K562 (cell line): ENCODE measurements at regions not wholly inside any gene's neighbourhood (a gene's known extent, or its start where the extent isn't known, plus 50 kb on each side); places are given as distances from the start of the nearest gene placed in this dataset.

ENCODE experiments used
- ATAC-seq: fragments of 200-7000 bp; cut with Tn5 transposase; 3 replicates; pipeline ENCODE4 v1.9.1; 2020; ENCODE audit warnings: moderate library complexity
- BruUV-seq: library from RNA; stranded (reverse); fragments of 400-500 nt; replicated peaks from 2 replicates; lab custom pipeline; 2021; lab: Mats Ljungman, UMichigan
- CTCF ChIA-PET: fragments of 300-600 bp; formaldehyde crosslinking; extraction: SDS; loops from one replicate; lab custom pipeline; 2021; ENCODE audit warnings: low intra/inter-chr PET ratio; lab: Yijun Ruan, JAX
- POLR2A ChIA-PET: fragments of 300-600, 350-650 bp; sonication (Branson Sonifier 250); formaldehyde crosslinking; extraction: SDS; loops from one replicate; lab custom pipeline; 2021; ENCODE audit warnings: antibody characterized with exemption, inconsistent platforms; lab: Yijun Ruan, JAX
- DNase-seq, 4 experiments: peaks; one replicate each; pipeline versions ENCODE4 v3.0.0 to v3.0.0-alpha.2; 2011 to 2018; ENCODE audit warnings: low spot score in 3 of 4, mixed read lengths in 3 of 4; ENCODE audit errors: extremely low read depth in 1 of 4
- FAIRE-seq: peaks from 2 replicates; lab custom pipeline; 2011; peaks lifted over from hg19 to GRCh38; lab: Jason Lieb, UNC
- H2AFZ ChIP-seq: 2 replicates; pipeline ENCODE4 v1.6.0; 2011; ENCODE audit warnings: low read depth, low read length, control low read depth, inconsistent platforms
- H3K27ac ChIP-seq: fragments of 200-600 bp; 3 replicates; pipeline ENCODE4 v1.8.0; 2011; ENCODE audit warnings: low read depth, mild to moderate bottlenecking, control low read depth, inconsistent platforms, low read length, moderate library complexity, mixed read lengths; ENCODE audit errors: extremely low read depth
- H3K27me3 ChIP-seq, 2 experiments: fragments of 300-600 bp in 1 of 2; 2 replicates in 1 of 2; 3 replicates in 1 of 2; pipeline versions ENCODE4 v1.6.0 to v1.8.0; 2011; ENCODE audit warnings: inconsistent platforms in 2 of 2, low read length in 2 of 2, mild to moderate bottlenecking in 1 of 2, mixed read lengths in 1 of 2, moderate library complexity in 1 of 2; ENCODE audit not compliant: control insufficient read depth in 2 of 2, insufficient read depth in 2 of 2
- H3K36me3 ChIP-seq: fragments of 300-600 bp; 3 replicates; pipeline ENCODE4 v1.8.0; 2011; ENCODE audit warnings: mild to moderate bottlenecking, low read length, inconsistent platforms; ENCODE audit not compliant: control insufficient read depth, insufficient read depth
- H3K4me1 ChIP-seq, 2 experiments: fragments of 200-600 bp in 1 of 2; replicated peaks in 1 of 2; 2 replicates in 1 of 2; 3 replicates in 1 of 2; pipeline versions ENCODE4 v1.5.1 to v1.8.0; 2011; ENCODE audit warnings: inconsistent platforms in 2 of 2, low read length in 2 of 2, mild to moderate bottlenecking in 1 of 2, mixed read lengths in 1 of 2, moderate library complexity in 1 of 2; ENCODE audit not compliant: control insufficient read depth in 2 of 2, insufficient read depth in 2 of 2
- H3K4me2 ChIP-seq: 2 replicates; pipeline ENCODE4 v1.6.1; 2011; ENCODE audit warnings: low read length, control low read depth, inconsistent platforms, mixed read lengths; ENCODE audit not compliant: insufficient read depth
- H3K4me3 ChIP-seq: fragments of 200-600 bp; sonication (generic), shearing (Covaris generic); 2 replicates; pipeline ENCODE4 v1.5.1; 2016; ENCODE audit warnings: control low read depth, inconsistent platforms
- H3K79me2 ChIP-seq: fragments of 200-600 bp; 3 replicates; pipeline ENCODE4 v1.8.0; 2011; ENCODE audit warnings: low read length, inconsistent platforms; ENCODE audit not compliant: control insufficient read depth, insufficient read depth
- H3K9ac ChIP-seq, 2 experiments: 2 replicates each; pipeline versions ENCODE4 v1.6.0 to v1.6.1; 2011; ENCODE audit warnings: low read depth in 2 of 2, low read length in 2 of 2, control low read depth in 1 of 2, inconsistent platforms in 1 of 2, mild to moderate bottlenecking in 1 of 2, mixed read lengths in 1 of 2; ENCODE audit not compliant: insufficient read depth in 1 of 2
- H3K9me1 ChIP-seq: one replicate; pipeline ENCODE4 v1.6.0; 2011; ENCODE audit warnings: inconsistent platforms, mild to moderate bottlenecking, low read length, moderate library complexity; ENCODE audit not compliant: control insufficient read depth, insufficient read depth
- H3K9me3 ChIP-seq: replicated peaks from 2 replicates; pipeline ENCODE4 v1.5.1; 2011; ENCODE audit warnings: low read depth, low read length, inconsistent platforms; ENCODE audit not compliant: control insufficient read depth, insufficient read depth
- H4K20me1 ChIP-seq: replicated peaks from 2 replicates; pipeline ENCODE4 v1.6.1; 2011; ENCODE audit warnings: low read length, inconsistent platforms, mixed read lengths; ENCODE audit not compliant: control insufficient read depth, insufficient read depth
- KAT7 ChIP-seq: sonication (generic); formaldehyde crosslinking; IDR thresholded peaks from 2 replicates; pipeline ENCODE4 v1.8.0; 2022; ENCODE audit warnings: missing genetic modification reagents, mild to moderate bottlenecking, borderline replicate concordance
- KLF10 ChIP-seq: fragments of 250-450 bp; sonication (Bioruptor Pico); IDR thresholded peaks from 2 replicates; pipeline ENCODE4 v1.6.1; 2021; ENCODE audit warnings: matching md5 sums
- PTRF ChIP-seq: fragments of 450-650 bp; IDR thresholded peaks from 2 replicates; pipeline ENCODE4 v1.6.1; 2016; ENCODE audit warnings: mild to moderate bottlenecking, missing genetic modification characterization, missing compliant biosample characterization
- SPI1 ChIP-seq: IDR thresholded peaks from 2 replicates; pipeline ENCODE4 v1.6.1; 2011; ENCODE audit warnings: low read depth, low read length, control low read depth, borderline replicate concordance
- ZFP1 ChIP-seq: fragments of 450-650 bp; formaldehyde crosslinking; IDR thresholded peaks from 2 replicates; pipeline ENCODE4 v1.4.0; 2020; ENCODE audit warnings: mild to moderate bottlenecking, mixed read lengths
- ZNF174 ChIP-seq: fragments of 250-450 bp; sonication (Bioruptor Pico); IDR thresholded peaks from 2 replicates; pipeline ENCODE4 v1.4.0; 2020; ENCODE audit warnings: mild to moderate bottlenecking
- ZNF253 ChIP-seq: fragments of 250-450 bp; sonication (Bioruptor Pico); conservative IDR thresholded peaks from 2 replicates; pipeline ENCODE4 v1.6.1; 2021; ENCODE audit warnings: mild to moderate bottlenecking
- ZNF764 ChIP-seq: fragments of 250-450 bp; sonication (Bioruptor Pico); IDR thresholded peaks from 2 replicates; pipeline ENCODE4 v1.4.0; 2020; ENCODE audit warnings: low read depth, mild to moderate bottlenecking, moderate library complexity
- WGBS: fragments of 100-300 bp; shearing (Covaris generic); methylation state at CpG from one replicate; pipeline ENCODE4 v1.1.6; 2016; ENCODE audit warnings: low coverage, mixed read lengths; ENCODE audit not compliant: insufficient coverage; ENCODE audit errors: missing lambda C conversion rate; 5-methylcytosine and 5-hydroxymethylcytosine counted together
- in situ Hi-C: fragments of 300-500 bp; cut with MboI; formaldehyde crosslinking; loops from 4 replicates; pipeline ENCODE4 v1.15.0; 2018; ENCODE audit warnings: inconsistent platforms, mixed read lengths
- intact Hi-C: fragments of 100-400 bp; cut with micrococcal nuclease; formaldehyde crosslinking; loops from 2 replicates; pipeline ENCODE4 v1.14.2; 2022

DNA sequence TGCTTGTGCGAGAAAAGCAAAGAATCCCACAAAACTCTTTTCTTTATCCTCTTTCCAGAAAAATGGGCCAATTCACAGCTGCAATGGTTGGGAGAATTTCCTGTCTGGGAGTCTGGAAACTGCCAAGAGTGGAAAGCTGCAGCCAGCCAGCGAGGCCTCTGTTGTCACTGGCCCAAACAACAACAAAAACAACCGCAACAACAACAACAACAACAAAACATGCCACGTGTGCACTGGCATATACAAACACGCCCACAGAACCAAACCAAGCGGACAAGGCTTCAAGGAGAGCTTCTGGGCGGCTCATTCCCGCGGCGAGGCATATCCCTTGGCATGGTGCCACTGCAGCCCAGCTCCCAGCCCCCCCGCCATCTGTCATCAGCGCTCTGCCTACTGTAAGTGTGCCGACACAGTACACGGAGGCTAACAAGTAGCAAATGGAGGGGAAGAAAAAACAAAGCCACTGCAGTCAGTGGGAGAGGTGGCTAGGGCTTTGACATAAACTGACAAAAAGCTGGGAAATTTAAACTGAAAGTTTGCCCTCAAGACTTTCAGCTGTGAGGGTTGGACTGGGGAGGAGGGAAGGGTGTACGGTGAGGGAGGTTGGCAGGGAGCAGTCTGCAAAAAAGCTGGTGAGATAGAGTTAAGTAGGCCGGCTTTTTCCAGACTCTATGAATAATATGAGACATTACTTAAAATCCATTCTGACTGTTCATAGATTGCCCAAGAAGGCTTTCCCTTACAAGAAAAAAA is 165.0 kb upstream of the ZNF462 start:
- H3K79me2 ChIP-seq = no peaks in the 10 kb centered on the region
- H3K9me3 ChIP-seq = no peaks in the 10 kb centered on the region; the same call in 1 of the 2 replicates
- 4% methylated on average over 15 of the region's 16 CpGs for WGBS
- intact Hi-C loops (no loop called here), in situ Hi-C loops (no loop called here)
- no peak for TF ChIP-seq SPI1
- TF ChIP-seq ZNF174 (CRISPR knock-in tag) = no peak
- TF ChIP-seq PTRF (tag) = no peak
- no peak for TF ChIP-seq KLF10 (CRISPR knock-in tag)
- TF ChIP-seq ZNF253 (CRISPR knock-in tag) = no peak
- TF ChIP-seq ZNF764 (CRISPR knock-in tag) = no peak
- no peak for TF ChIP-seq ZFP1 (CRISPR knock-in tag)
- TF ChIP-seq KAT7 (CRISPR knock-in tag) = no peak
- H3K9ac ChIP-seq = no peak overlapping the region
- no peaks in the 10 kb centered on the region for H3K27me3 ChIP-seq
- H3K27ac ChIP-seq = no peak overlapping the region
- no peaks in the 10 kb centered on the region for H4K20me1 ChIP-seq
- H3K4me3 ChIP-seq = no peak overlapping the region
- no peaks in the 10 kb centered on the region for H3K36me3 ChIP-seq
- H2AFZ ChIP-seq = no peak overlapping the region
- DNase-seq = no peak
- ChIA-PET POLR2A (no interaction called here), CTCF (no interaction called here)
- BruUV-seq = no TSS peak
- FAIRE-seq = no peak
- no peaks in the 10 kb centered on the region for H3K4me1 ChIP-seq
- ATAC-seq = no peak
- H3K4me2 ChIP-seq = no peak overlapping the region
- H3K9me1 ChIP-seq = no peaks in the 10 kb centered on the region
